Activated CD4-positive, alpha-beta T cell treated with anti-CD3 and anti-CD28 coated beads, Interleukin-2, amount 10 ng/mL, durations not matched to agents 24 days and 14 days (primary cell): ENCODE measurements at regions not wholly inside any gene's neighbourhood (a gene's known extent, or its start where the extent isn't known, plus 50 kb on each side); places are given as distances from the start of the nearest gene placed in this dataset.
A peak's percentile ranks its signal among the peaks of the same experiment; 100 is the strongest.

Source experiments
- DNase-seq: peaks from one replicate; pipeline ENCODE4 v3.0.0; 2022
- H3K27ac Mint-ChIP-seq: one replicate; pipeline ENCODE4 v1.8.0; 2022; ENCODE audit warnings: mild to moderate bottlenecking, mixed read lengths
- H3K27me3 Mint-ChIP-seq: one replicate; pipeline ENCODE4 v1.8.0; 2022; ENCODE audit warnings: mixed read lengths
- H3K36me3 Mint-ChIP-seq: one replicate; pipeline ENCODE4 v1.8.0; 2022; ENCODE audit warnings: low read depth, mild to moderate bottlenecking, mixed read lengths
- H3K4me1 Mint-ChIP-seq: one replicate; pipeline ENCODE4 v1.8.0; 2021; ENCODE audit warnings: mixed read lengths
- H3K4me3 Mint-ChIP-seq: one replicate; pipeline ENCODE4 v1.8.0; 2022; ENCODE audit warnings: mild to moderate bottlenecking, moderate library complexity, mixed read lengths
- H3K9me3 Mint-ChIP-seq: one replicate; pipeline ENCODE4 v1.8.0; 2021; ENCODE audit warnings: mixed read lengths
- intact Hi-C: fragments of 100-400 bp; cut with micrococcal nuclease; formaldehyde crosslinking; loops from one replicate; pipeline ENCODE4 v1.15.1; 2023

GRCh38 chr21:32192291-32193097 is 86.4 kb downstream of the MIS18A start:
- H3K4me3 Mint-ChIP-seq, result no peak overlapping the region
- H3K27me3 Mint-ChIP-seq, result no peaks in the 10 kb centered on the region
- H3K4me1 Mint-ChIP-seq, result no peaks in the 10 kb centered on the region
- no peak for DNase-seq
- H3K36me3 Mint-ChIP-seq, result no peaks in the 10 kb centered on the region
- intact Hi-C loops, result no loop called here
- H3K9me3 Mint-ChIP-seq, result no peaks in the 10 kb centered on the region
- H3K27ac Mint-ChIP-seq, result no peak overlapping the region

DNA sequence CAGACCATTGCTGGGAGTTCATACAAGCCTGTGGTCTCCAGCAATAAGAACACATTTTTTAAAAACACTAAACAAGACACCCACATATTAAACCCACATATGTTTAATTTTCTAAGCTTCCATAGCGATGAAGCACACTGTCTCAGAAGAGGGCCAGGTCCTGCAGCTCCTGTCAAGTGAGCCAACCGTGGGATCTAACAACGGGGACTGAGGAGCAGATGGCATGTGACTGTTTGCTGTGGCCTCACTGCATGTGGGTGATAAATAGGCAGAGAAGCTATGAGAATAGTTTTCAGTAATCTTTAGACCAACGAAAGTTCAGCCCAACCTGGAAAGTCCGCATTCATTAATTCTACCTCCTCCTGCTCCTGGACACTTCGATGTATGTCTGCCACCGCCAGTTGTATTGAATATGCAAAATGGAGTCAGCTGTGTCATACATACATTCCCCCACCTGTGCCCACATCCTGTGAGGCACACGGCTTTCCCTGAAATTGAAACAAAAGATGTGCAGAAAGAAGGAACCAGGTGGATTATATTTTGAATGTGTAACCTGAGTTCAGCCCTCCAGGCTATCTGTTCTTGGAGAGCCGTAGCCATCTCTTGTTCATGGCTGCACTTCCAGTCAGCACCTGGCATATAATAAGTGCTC is 88.2 kb downstream of the MIS18A start:
- intact Hi-C loops, result no loop called here
- H3K4me1 Mint-ChIP-seq, result no peaks in the 10 kb centered on the region
- H3K27ac Mint-ChIP-seq, result no peak overlapping the region
- no peak overlapping the region for H3K4me3 Mint-ChIP-seq
- DNase-seq, result no peak
- H3K27me3 Mint-ChIP-seq, result no peaks in the 10 kb centered on the region
- H3K9me3 Mint-ChIP-seq, result no peaks in the 10 kb centered on the region
- no peaks in the 10 kb centered on the region for H3K36me3 Mint-ChIP-seq

DNA sequence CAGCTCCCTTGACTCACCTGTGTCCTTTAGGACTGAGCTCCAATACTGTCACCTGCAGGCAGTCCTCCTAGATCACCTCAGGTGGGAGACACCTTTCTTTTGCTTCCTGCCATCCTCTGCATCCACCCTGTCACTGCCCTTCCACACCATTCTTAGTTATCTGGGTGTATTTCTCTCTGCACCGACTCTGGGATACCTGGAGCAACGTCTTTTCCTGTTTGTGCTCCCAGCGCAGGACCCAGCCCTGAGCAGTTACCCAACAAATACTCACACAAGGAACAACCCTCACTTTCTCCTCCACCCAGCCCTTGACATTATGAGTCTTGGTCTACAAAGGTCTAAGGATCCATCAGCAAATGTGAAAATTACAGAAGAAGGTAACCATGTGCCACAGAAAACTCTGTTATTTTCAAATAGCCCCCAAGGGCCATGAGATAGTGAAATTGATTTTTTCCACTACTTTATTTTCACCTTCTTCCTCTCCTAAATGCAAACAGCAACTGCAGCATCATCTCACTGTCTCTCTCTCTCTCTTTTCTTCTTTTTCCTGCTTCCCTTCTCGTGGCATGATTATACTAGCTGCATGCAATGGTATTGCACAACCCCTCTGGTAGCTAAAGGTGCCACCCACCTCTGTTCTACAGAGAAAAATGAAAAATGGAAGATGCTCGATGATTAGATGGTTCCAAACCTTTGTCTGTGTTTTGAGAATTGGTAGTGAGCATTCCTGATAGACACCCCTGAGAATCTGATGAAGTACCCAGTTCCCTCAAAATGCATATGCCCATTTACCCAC is 89.0 kb downstream of the MIS18A start:
- no peaks in the 10 kb centered on the region for H3K36me3 Mint-ChIP-seq
- no peak overlapping the region for H3K4me3 Mint-ChIP-seq
- H3K9me3 Mint-ChIP-seq, result no peaks in the 10 kb centered on the region
- no peaks in the 10 kb centered on the region for H3K27me3 Mint-ChIP-seq
- no peak for DNase-seq
- no peaks in the 10 kb centered on the region for H3K4me1 Mint-ChIP-seq
- H3K27ac Mint-ChIP-seq, result no peak overlapping the region
- intact Hi-C loops, result no loop called here

GRCh38 chr21:32186804-32187203 is 92.0 kb downstream of the MIS18A start:
- no peaks in the 10 kb centered on the region for H3K4me1 Mint-ChIP-seq
- H3K27ac Mint-ChIP-seq, result no peak overlapping the region
- H3K36me3 Mint-ChIP-seq, result no peaks in the 10 kb centered on the region
- no peaks in the 10 kb centered on the region for H3K9me3 Mint-ChIP-seq
- H3K4me3 Mint-ChIP-seq, result no peak overlapping the region
- intact Hi-C loops, result no loop called here
- DNase-seq, result no peak
- no peaks in the 10 kb centered on the region for H3K27me3 Mint-ChIP-seq

DNA sequence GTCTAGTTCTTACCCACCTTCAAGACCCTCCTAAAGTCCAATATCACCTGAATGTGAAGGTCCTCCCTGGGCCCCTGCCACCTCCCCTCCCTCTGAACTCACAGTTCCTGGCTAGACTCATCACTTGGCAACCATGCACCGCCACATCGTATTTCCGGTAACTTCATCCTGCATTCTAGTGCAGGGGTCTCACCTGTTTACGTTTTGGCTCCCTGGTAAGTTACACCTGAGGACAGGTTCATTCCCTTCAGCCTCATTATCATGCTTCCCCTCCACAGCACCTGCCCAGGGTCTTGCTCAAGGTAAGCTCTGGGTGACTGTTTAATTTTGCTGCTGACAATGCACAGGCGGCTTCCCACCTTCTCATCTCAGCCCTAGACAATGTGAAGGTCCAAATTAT is 93.1 kb downstream of the MIS18A start:
- Mint-ChIP-seq H3K9me3 (no peaks in the 10 kb centered on the region), H3K36me3 (no peaks in the 10 kb centered on the region), H3K27me3 (no peaks in the 10 kb centered on the region), H3K4me1 (no peaks in the 10 kb centered on the region), H3K27ac (no peak overlapping the region), H3K4me3 (no peak overlapping the region)
- no peak for DNase-seq
- intact Hi-C loops, result no loop called here

- DNase-seq, result no peak
- no peak overlapping the region for H3K4me3 Mint-ChIP-seq
- no peaks in the 10 kb centered on the region for H3K27me3 Mint-ChIP-seq
- intact Hi-C loops, result no loop called here
- no peaks in the 10 kb centered on the region for H3K4me1 Mint-ChIP-seq
- no peaks in the 10 kb centered on the region for H3K9me3 Mint-ChIP-seq
- H3K36me3 Mint-ChIP-seq, result no peaks in the 10 kb centered on the region
- no peak overlapping the region for H3K27ac Mint-ChIP-seq
Measured at GRCh38 chr21:32185103-32185502, 93.7 kb downstream of the MIS18A start.

- intact Hi-C loops, result no loop called here
- Mint-ChIP-seq H3K4me1 (no peaks in the 10 kb centered on the region), H3K9me3 (no peaks in the 10 kb centered on the region), H3K4me3 (no peak overlapping the region), H3K36me3 (no peaks in the 10 kb centered on the region), H3K27me3 (no peaks in the 10 kb centered on the region), H3K27ac (no peak overlapping the region)
- DNase-seq, result no peak
Measured at GRCh38 chr21:32184485-32184884, 94.4 kb downstream of the MIS18A start.

GRCh38 chr21:32184065-32184464 is 94.8 kb downstream of the MIS18A start:
- Mint-ChIP-seq H3K4me1 (no peaks in the 10 kb centered on the region), H3K36me3 (no peaks in the 10 kb centered on the region), H3K27me3 (peaks cover 3% of the 10 kb centered on the region), H3K27ac (no peak overlapping the region), H3K9me3 (no peaks in the 10 kb centered on the region), H3K4me3 (no peak overlapping the region)
- intact Hi-C loops, result no loop called here
- no peak for DNase-seq

DNA sequence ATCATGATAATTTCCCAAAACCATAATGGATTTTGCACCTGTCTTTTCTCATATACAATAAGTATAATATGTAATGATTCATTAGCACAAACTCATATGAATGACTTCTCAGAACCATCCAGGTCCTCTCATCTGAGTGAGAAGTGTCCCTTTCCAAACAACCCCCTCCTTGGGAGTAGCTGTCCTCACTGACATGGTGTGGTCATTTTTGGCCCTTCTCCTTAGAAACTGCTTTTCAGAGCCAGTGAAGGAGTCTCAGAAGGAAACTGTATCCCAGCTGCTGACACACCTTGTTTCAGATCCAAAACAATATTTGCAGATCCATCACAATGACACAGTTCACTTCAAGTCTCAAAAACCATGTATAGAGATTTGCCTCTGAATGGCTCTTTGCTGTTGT is 95.5 kb downstream of the MIS18A start:
- Mint-ChIP-seq H3K27ac (no peak overlapping the region), H3K4me1 (no peaks in the 10 kb centered on the region), H3K9me3 (no peaks in the 10 kb centered on the region), H3K36me3 (no peaks in the 10 kb centered on the region), H3K27me3 (peaks cover 3% of the 10 kb centered on the region), H3K4me3 (no peak overlapping the region)
- intact Hi-C loops, result no loop called here
- peak; percentile 37 for DNase-seq

GRCh38 chr21:32182449-32182848 is 96.4 kb downstream of the MIS18A start:
- intact Hi-C loops, result no loop called here
- H3K27ac Mint-ChIP-seq, result no peak overlapping the region
- H3K4me1 Mint-ChIP-seq, result no peaks in the 10 kb centered on the region
- H3K27me3 Mint-ChIP-seq, result peaks cover 3% of the 10 kb centered on the region
- no peaks in the 10 kb centered on the region for H3K36me3 Mint-ChIP-seq
- no peak overlapping the region for H3K4me3 Mint-ChIP-seq
- peak; percentile 28 for DNase-seq
- no peaks in the 10 kb centered on the region for H3K9me3 Mint-ChIP-seq

- intact Hi-C loops, result no loop called here
- H3K27ac Mint-ChIP-seq, result no peak overlapping the region
- no peak overlapping the region for H3K4me3 Mint-ChIP-seq
Measured at GRCh38 chr21:32181457-32181856, 97.4 kb downstream of the MIS18A start.

DNA sequence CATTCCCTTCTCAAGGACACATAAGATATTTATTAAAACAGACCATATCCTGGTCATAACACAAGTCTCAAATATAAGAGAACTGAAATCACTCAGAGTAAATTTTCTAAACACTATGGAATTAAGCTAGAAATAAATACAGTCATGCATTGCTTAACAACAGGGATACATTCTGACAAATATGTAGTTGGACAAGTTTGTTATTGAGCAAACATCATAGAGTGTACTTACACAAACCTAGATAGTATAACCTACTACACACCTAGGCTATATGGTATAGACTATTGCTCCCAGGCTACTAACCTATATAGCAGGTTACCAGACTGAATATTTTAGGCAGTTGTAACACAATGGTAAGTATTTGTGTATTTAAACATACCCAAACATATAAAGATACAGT is 104.0 kb downstream of the MIS18A start:
- H3K36me3 Mint-ChIP-seq, result no peaks in the 10 kb centered on the region
- no peaks in the 10 kb centered on the region for H3K9me3 Mint-ChIP-seq
- H3K27ac Mint-ChIP-seq, result no peak overlapping the region
- intact Hi-C loops, result no loop called here
- H3K4me1 Mint-ChIP-seq, result no peaks in the 10 kb centered on the region
- peaks cover 8% of the 10 kb centered on the region for H3K27me3 Mint-ChIP-seq
- no peak for DNase-seq
- H3K4me3 Mint-ChIP-seq, result no peak overlapping the region

More at GRCh38 chr21:32181457-32181856, 97.4 kb downstream of the MIS18A start:
- no peaks in the 10 kb centered on the region for H3K9me3 Mint-ChIP-seq
- no peaks in the 10 kb centered on the region for H3K4me1 Mint-ChIP-seq
- peak; percentile 19 for DNase-seq
- H3K36me3 Mint-ChIP-seq, result no peaks in the 10 kb centered on the region
- H3K27me3 Mint-ChIP-seq, result peaks cover 3% of the 10 kb centered on the region

- Mint-ChIP-seq H3K27me3 (peaks cover 17% of the 10 kb centered on the region), H3K4me3 (no peak overlapping the region), H3K36me3 (no peaks in the 10 kb centered on the region), H3K27ac (no peak overlapping the region), H3K9me3 (no peaks in the 10 kb centered on the region), H3K4me1 (no peaks in the 10 kb centered on the region)
- no peak for DNase-seq
- intact Hi-C loops, result no loop called here
Measured at GRCh38 chr21:32173121-32173724, 105.6 kb downstream of the MIS18A start.

DNA sequence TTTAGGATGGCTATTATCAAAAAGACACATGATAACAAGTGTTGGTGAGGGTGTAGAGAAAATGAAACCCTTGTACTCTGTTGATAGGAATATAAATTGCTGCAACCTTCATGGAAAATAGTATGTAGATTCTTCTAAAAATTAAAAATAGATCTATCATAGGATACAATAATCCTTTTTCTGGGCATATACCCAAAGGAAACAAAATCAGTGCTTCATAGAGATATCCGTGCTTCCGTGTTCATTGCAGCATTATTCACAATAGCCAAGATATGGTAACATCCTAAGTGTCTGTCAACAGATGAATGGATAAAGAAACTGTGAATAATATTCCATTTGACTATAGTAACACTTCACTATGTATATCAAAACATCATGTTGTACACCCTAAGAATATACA is 106.7 kb downstream of the MIS18A start:
- no peaks in the 10 kb centered on the region for H3K4me1 Mint-ChIP-seq
- intact Hi-C loops, result no loop called here
- H3K36me3 Mint-ChIP-seq, result no peaks in the 10 kb centered on the region
- H3K9me3 Mint-ChIP-seq, result no peaks in the 10 kb centered on the region
- H3K4me3 Mint-ChIP-seq, result no peak overlapping the region
- peaks cover 20% of the 10 kb centered on the region for H3K27me3 Mint-ChIP-seq
- no peak overlapping the region for H3K27ac Mint-ChIP-seq
- no peak for DNase-seq
